DMS53 treated with DMSO at 0.1 percent for 48 hours (cell line): ENCODE measurements at regions not wholly inside any gene's neighbourhood (a gene's known extent, or its start where the extent isn't known, plus 50 kb on each side); places are given as distances from the start of the nearest gene placed in this dataset.
"Not testable (repeated sequence)": the region's sequence is repeated elsewhere in the genome, so short reads cannot be mapped to it uniquely, and the experiment has no call there.

Source experiments
- DNase-seq: peaks from one replicate; lab custom pipeline; 2025; ENCODE audit not compliant: unreplicated experiment; lab: John Stamatoyannopoulos, UW

DNA sequence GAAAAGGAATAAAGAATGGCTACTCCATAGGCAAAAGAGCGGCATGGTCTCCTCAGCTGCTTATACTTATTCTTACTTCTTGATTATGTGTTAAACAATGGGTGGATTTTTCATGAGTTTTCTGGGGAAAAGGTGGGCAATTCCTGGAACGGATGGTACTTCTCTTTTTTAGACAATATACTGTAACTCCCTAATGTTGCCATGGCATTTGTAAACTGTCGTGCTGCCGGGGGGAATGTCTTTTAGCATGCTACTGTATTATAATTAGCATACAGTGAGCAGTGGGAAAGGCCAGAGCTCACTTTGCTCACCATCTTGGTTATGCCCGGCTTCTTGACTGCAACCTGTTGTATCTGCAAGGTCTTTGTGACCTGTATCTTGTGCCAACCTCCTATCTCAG, 372.1 kb upstream of the AKR1E2 start:
- no peak for DNase-seq

DNA sequence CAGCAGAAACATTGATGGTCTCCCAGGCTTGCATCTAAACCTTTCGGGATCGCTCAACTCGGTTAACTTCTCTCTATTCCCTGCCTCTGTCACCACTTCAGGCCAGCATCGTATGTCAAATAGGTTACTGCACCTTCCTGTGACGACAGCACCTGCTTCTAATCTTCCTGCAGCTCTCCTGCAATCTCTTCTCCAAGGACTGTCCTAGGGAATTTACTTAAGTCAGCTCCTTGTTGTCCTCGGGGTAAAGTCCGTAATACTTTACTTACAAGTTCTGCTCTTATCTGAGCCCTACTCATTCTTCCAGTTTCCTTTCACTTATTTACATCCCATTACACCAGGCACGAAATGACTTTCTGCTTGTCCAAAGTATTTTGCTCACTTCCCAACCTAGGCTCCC, 372.7 kb upstream of the AKR1E2 start:
- DNase-seq, result no peak

DNA sequence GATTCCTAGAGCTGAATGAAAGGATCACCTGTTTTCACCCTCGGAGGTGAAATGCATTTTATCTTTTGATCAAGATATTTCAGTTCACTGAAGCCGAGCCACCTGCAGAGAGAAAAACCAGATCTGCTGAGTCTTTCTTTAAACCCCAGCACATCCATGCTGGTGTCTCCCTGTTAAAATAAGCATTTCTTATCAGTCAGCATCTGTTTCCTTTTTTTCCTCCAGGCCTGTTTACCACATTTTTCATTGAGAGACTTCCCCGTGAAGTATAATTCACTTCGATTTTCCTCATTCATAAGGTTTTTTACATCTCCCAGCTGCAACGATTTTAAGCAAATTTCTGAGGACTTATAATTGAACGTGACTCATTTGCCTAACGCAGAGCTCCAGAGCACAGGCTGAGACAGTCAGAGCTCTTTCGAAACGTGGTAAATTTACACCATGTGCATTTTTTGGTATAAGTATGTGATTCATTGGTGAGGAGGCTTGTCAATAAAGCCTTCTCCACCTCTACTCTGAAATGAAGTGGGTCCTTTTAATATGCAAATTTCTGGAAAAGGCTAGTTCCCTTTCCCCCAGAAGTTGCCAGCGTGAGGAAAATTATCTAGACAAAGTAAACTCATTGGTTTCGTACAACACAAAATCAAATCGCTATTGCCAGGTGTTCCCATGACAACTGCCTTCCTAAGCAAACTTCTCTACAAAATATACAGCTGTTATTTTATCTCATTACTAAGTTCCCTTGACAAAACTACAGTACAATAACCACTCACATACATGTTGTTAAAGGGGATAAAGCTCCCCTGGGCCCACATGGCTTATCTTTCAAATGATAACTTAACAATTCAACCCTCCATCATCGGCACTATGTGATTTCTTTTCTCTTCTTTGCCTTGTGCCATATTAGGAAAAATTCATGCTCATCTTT, 374.8 kb upstream of the AKR1E2 start:
- no peak for DNase-seq

DNA sequence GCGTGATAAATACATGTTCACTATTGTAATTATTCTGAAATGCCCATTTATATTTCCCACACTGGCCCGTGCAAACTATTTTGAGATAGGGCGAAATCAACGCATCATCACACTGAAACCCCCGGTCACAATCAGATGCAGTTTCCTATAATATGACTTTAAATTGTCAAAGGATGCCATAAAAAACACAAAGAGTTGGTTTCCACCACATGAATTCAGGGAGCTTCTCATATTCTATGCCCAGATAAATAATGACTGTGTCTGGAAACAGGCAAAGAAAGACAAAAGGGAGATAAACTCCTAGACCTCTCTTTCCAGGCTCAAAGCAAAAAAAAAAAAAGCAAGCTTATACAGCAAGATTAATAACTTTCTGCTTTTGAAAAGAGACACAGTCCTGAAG, 375.8 kb upstream of the AKR1E2 start:
- no peak for DNase-seq

DNA sequence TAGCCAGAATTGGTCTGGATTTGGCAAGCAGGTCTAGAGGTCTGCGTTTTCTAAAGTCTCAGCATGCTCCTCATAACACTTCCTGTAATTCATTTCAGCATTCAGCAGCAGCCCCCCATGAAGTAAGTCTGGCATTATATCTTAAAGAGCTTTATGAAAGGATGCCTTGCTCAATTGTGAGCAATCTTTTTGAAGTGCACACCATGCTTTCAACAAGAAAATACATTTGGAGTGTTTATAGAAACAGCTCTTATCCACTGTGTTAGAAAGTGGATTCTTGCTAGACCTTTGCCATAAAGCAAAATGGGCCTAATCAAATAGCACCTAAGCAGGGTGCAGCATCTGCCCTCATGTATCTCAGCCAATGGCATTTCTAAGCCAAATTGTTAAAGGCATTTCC, 378.0 kb upstream of the AKR1E2 start:
- DNase-seq, result no peak

DNA sequence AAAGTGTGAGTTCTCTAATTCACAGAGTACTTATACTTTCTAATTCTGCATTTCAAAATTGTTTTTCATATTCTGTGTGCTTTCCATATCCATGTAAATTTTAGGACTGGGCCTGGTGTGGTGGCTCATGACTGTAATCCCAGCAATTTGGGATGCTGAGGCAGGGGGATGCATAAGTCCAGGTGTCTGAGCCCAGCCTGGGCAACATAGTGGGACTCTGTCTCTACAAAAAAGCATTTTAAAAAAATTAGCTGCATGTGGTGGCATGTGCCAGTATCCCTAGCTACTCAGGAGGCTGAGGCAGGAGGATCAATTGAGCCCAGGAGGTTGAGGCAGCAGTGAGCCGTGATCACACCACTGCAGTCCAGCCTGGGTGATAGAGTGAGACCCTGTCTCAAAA, 382.6 kb upstream of the AKR1E2 start:
- no peak for DNase-seq

DNA sequence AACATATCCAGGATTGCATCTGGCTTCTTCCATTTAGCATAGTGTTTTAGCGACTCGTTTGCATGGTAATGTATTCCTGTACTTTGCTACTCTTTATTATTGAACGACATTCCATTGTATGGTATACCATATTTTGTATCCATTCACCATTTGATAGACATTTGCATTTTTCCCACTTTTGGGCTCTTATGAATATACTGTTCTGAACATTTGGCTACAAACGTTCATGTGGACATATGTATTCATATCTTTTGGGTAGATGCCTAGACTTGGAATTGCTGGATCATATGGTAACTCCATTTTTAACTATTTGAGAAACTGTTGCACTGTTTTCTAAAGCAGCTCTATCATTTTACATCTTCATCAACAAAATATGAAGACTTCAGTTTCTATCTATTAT, 383.7 kb upstream of the AKR1E2 start:
- no peak for DNase-seq

DNA sequence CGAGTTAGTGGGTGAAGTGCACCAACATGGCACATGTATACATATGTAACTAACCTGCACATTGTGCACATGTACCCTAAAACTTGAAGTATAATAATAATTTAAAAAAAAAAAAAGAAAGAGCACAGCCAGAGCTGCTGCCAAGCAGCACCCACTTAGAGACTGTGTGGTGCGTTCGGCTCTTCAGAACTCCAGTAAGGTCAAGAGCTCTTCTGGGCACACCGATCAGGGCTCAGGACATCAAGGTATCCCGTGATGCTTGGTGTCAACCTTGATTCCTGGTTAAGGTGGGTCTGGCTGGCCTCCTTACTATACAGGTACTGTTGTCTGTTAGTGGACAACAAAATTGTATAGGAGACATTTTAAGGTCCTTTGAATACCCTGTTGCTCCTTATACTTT, 385.7 kb upstream of the AKR1E2 start:
- no peak for DNase-seq

DNA sequence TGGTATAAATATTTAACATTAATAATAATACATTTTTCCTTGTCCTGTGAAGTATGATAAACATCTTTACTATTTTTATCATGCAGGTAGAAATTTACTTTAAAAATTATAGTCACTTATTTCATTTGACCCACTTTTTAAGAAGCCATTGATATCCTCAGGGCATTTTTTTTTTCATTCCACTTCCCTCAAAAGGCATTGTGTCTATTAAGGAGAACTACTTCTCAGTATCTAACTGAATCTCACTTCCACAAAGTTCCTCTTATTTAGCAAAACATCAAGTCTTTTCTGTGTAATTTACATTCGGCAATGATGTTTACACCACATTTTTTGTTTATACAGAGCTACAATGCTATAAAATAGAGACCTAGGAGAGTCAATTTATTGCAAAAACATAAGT, 388.2 kb upstream of the AKR1E2 start:
- DNase-seq, result no peak

DNA sequence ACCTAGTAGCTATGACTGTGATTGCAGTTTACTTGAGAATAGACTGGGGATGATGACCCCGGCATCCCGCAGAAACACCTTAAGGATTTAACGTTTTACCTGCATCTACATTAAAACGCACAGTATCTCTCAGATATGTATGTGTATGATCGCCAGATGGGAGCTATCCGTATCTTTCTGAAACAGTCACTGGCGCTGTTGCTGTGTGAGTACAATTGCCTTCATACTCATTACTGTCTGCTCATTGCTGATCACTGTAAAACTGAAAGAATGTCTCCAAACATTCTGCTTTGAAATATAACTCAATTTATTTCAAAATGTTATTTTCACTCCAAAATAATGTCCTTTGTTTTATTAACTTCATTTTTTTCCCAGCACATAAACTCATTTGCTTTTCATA, 388.9 kb upstream of the AKR1E2 start:
- DNase-seq, result no peak

DNA sequence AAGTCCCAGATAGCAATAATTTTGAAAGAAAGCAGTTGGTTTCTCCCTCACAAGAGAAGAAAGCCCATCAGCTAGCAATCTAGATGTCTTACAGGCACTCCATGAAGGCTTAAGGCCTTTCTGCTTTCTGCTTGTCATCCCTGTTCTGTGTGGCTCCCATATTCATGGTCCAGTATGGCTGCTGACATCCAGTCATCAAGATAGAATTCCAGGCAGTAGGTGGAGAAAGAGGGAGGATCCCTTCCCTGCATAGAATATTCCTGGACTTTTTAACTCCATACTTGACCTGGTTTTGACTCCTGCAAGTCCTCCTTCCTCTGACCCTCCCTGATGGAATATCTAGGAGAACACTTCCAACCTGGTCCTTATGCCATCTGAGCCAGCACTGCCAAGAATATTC, 389.9 kb upstream of the AKR1E2 start:
- no peak for DNase-seq

DNA sequence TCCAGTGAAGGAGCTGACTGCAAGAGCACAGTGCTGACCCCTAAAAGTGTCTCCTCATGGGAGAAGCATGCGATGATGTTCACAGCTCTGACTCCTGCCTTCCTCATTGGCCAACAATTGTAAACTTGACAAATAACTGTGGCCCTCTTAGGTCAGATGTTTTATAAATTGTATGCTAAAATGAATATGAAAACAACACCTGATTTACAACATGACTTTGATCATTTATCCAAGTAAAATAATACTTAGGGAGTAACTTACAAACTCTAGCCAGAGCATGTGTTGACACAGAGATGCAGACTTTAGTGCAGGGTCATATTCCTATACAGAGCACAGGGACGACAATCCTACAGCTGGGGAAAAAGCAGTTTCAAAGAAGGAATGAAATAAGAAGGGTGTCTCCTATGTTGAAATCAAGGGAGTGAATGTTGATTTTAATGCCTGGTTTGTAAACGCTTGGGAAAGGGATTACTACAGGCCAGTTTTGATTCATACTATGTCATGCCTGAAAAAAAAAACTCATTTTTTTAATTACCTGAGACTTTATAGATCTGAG, 391.4 kb upstream of the AKR1E2 start:
- no peak for DNase-seq

DNA sequence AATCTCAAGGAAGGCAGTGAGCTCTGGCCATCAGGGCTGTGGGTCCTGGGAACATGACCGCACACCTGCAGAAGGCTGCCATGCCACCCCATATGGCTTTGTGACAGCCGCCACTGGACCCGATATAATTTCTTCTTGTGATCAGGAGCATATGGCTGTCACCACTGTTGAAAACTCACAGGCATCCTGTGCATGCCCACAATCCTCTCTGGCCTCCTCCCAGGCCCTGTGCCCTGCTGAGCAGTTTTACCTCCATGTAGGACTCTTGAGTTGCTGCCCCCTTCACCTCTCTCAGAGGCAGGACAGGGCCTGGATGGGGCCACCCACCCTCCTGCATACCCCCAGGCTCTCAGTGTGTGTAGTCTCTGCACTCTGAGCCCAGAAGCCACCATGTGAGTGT, 391.9 kb upstream of the AKR1E2 start:
- DNase-seq, result no peak

DNA sequence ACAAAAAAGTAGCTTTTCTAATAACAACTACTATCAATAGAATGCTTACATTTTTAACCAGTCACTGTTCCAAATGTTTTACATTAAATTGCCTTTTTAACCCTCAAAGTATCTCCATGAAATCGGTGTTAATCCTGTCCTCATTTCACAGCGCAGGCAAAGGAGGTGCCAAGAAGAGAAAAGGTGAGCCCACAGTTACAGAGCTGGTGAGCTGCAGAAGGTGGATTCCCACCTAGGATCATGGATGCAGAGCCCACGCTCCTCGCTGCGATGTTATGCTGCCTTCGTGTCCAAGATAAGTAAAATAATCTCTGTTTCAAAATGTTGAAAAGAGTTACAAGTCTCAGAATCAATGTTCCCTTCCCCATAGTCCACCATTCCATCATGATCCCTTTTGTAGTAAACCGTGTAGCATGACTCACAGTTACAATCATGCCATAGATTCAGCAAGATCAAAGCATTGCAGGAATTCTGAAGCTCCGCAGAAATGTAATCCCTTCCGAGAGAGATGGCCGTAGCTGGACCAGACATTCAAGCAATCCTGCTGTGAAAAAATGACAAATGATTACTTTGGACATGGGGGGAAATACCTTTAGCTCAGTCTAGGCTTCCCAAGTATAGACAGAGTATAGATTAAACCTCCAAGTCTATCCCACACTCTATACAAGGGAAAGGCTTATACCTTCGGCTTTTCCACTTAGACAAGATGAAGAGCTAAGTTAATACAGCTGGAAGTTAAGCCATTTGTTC, 394.7 kb upstream of the AKR1E2 start:
- no peak for DNase-seq

DNA sequence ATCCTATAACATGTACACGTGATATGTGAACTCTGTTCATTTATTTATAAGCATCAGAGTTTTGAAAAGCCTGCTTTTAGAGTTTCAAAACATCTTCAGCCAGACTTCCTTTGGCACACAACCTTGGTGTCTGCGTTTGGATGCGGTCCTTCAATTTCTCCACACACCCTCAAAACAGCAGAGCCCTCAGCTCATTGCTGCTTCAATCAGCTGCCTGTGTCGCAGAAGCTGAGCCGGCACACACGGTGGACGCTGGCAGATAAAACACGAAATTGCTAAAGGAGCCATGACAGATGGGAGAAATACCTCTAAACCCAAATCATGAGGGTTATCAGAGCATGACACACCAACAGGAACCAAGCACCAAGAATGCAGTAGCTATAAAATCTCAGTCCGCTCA, 396.4 kb upstream of the AKR1E2 start:
- no peak for DNase-seq

DNA sequence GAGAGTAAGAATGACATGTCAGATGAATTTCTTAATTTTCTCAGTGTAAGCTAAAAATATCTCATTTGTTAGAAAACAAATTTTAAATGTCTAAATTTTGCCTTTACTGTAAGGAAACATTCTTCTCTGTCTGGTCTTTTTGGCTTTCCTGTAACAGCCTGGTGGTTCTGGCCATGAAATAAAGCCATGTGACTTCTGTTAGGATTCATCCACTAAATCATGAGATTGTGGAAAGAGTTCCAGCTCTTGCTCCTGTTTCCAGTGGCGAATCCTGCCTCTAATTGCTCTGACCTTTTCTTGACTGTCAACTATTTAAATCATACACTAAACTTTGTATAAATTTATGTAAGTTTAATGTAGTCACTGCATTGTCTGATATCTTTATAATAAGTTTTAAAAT, 398.5 kb upstream of the AKR1E2 start:
- no peak for DNase-seq

DNA sequence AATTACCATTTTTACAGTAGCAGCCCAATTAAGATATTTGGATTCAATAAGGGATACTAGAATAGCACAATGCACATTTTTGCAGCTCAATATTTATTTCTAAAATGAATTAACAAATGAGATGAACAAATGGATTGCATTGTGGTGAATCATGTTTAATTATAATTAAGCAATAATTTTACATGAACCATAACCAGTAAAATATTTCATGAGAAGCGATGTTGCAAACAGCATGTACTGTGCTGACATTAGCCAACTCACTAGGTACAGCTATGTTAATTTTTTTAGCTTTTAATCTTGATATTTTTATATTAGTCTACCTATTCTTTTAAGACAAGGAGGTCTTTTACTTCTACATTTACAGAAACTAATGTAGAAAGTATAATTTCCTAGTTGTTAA, 399.1 kb upstream of the AKR1E2 start:
- DNase-seq, result no peak

DNA sequence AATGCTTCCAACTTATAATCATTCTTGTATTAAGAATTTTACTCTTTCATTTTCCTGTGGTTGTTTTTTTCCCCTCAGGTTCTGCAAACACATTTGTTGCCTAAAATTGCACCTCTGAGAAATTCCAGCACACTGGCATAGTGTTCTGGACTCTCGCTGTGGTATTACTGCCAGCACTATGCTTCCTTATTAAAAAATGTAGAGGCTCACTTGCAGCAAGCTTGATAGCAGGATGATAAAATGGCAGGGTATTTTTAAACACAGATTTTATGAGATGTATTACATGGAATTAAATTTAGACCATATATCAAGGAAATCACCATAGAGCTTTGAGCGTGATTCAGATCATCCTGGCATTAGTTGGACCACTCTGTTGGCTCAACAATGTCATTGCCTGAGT, 416.7 kb upstream of the AKR1E2 start:
- DNase-seq, result no peak

DNA sequence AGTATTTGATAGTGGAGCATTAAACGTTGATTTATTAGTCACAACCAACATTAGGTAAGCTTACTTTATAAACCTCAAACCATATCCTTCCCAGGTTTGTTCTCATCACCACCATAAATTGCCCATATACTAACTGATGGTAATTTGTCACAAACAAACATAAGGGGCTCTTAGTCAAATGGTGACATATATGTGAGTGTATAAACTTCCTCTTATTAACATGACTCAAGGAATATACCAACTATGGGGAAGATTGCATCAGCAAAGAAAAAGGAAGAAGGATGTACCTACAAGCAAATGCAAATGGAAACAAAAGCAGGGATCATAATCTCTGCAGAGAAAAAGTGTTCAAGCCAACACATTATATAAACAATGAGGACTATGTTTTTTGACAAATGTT, 418.2 kb upstream of the AKR1E2 start:
- DNase-seq, result no peak

DNA sequence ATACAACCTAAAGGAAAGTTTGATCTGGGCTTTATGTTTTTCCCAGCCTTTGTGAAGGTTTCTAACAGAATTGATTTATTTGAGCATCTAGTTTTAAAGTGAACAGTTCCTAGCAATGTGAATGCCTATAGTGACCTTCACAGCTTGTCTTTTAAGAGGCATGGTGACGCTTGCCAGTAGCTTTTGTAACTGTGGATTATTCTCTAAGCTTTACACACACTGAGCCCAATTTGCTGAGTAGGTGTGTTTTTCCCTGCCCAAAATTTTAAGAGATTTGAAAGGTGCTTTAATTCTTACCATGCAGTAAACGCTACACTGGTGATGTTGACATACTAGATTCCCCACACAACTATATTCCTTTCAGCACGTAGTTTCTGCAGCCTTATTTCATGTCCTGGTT, 420.2 kb upstream of the AKR1E2 start:
- no peak for DNase-seq

DNA sequence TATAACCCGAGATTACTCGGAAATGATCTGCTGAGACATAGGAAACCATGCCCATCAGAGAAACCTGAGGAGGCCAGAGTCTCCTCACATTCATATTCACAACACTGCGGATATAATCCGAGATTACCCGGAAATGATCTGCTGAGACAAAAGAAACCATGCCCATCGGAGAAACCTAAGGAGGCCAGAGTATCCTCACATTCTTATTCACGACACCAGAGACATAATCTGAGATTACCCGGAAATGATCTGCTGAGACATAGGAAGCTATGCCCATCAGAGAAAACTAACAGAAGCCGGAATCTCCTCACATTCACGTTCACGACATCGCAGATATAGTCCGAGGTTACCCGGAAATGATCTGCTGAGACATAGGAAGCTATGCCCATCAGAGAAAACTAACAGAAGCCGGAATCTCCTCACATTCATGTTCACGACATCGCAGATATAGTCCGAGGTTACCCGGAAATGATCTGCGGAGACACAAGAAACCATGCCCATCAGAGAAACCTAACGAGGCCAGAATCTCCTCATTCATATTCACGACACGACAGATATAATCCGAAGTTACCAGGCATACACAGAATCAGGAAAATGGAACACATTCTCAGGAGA, 422.3 kb upstream of the AKR1E2 start:
- DNase-seq, result no peak

DNA sequence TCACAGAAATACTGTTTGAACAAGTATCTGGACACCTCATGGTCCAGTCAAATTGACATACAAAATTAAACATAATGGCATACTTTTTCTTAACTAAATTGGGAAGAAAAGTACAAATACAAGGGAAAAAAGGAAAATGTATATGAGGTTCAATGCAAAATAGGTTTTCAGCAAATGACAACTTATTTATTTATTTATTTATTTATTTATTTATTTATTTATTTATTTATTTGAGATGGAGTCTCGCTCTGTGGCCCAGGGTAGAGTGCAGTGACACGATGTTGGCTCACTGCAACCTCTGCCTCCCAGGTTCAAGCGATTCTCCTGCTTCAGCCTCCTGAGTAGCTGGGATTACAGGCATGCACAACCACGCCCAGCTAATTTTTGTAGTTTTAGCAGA, 424.9 kb upstream of the AKR1E2 start:
- not testable (repeated sequence) for DNase-seq
